ENCODE measurements at regions not wholly inside any gene's neighbourhood (a gene's known extent, or its start where the extent isn't known, plus 50 kb on each side); places are given as distances from the start of the nearest gene placed in this dataset.
A peak's percentile ranks its signal among the peaks of the same experiment; 100 is the strongest.

- DNase-seq (ENCODE audit: low spot score) (no peak), ATAC-seq (ENCODE audit: low read depth) (no peak)
- no peak overlapping the region for H3K4me3 ChIP-seq (ENCODE audit: severe bottlenecking)
- no peak overlapping the region for H3K27ac ChIP-seq (ENCODE audit: poor library complexity, severe bottlenecking)
- H3K9me3 ChIP-seq (ENCODE audit: severe bottlenecking): no peaks in the 10 kb centered on the region
- no peaks in the 10 kb centered on the region for H3K27me3 ChIP-seq (ENCODE audit: insufficient read depth, poor library complexity, severe bottlenecking)
- no peaks in the 10 kb centered on the region for H3K4me1 ChIP-seq (ENCODE audit: insufficient read depth, poor library complexity, severe bottlenecking)
- TF ChIP-seq CTCF (IDR thresholded peaks at IDR 0.05; ENCODE audit: poor library complexity, severe bottlenecking): no peak
- H3K36me3 ChIP-seq (ENCODE audit: low read depth): no peaks in the 10 kb centered on the region
Observed at GRCh38 chr12:93010461-93010860, 81.4 kb upstream of the EEA1 start.

- no peaks in the 10 kb centered on the region for H3K27me3 ChIP-seq (ENCODE audit: insufficient read depth, poor library complexity, severe bottlenecking)
- no peak for TF ChIP-seq CTCF (IDR thresholded peaks at IDR 0.05; ENCODE audit: poor library complexity, severe bottlenecking)
- H3K36me3 ChIP-seq (ENCODE audit: low read depth): no peaks in the 10 kb centered on the region
- no peak overlapping the region for H3K4me3 ChIP-seq (ENCODE audit: severe bottlenecking)
- peaks cover 6% of the 10 kb centered on the region for H3K4me1 ChIP-seq (ENCODE audit: insufficient read depth, poor library complexity, severe bottlenecking)
- no peak overlapping the region for H3K27ac ChIP-seq (ENCODE audit: poor library complexity, severe bottlenecking)
- peak; percentile 38; the same call in 1 of the 3 replicates for ATAC-seq (ENCODE audit: low read depth)
- DNase-seq (ENCODE audit: low spot score): no peak
- no peaks in the 10 kb centered on the region for H3K9me3 ChIP-seq (ENCODE audit: severe bottlenecking)
Observed at GRCh38 chr12:93011100-93011499, 82.0 kb upstream of the EEA1 start.

- TF ChIP-seq CTCF (IDR thresholded peaks at IDR 0.05; ENCODE audit: poor library complexity, severe bottlenecking): no peak
- no peak for DNase-seq (ENCODE audit: low spot score)
- Histone ChIP-seq H3K4me1 (ENCODE audit: insufficient read depth, poor library complexity, severe bottlenecking) (peaks cover 11% of the 10 kb centered on the region), H3K4me3 (ENCODE audit: severe bottlenecking) (no peak overlapping the region), H3K36me3 (ENCODE audit: low read depth) (no peaks in the 10 kb centered on the region), H3K9me3 (ENCODE audit: severe bottlenecking) (no peaks in the 10 kb centered on the region), H3K27me3 (ENCODE audit: insufficient read depth, poor library complexity, severe bottlenecking) (no peaks in the 10 kb centered on the region), H3K27ac (ENCODE audit: poor library complexity, severe bottlenecking) (no peak overlapping the region)
- peak; percentile 10; the same call in 1 of the 3 replicates for ATAC-seq (ENCODE audit: low read depth)
Observed at GRCh38 chr12:93015871-93016751, 87.0 kb upstream of the EEA1 start.

- DNase-seq (ENCODE audit: low spot score): no peak
- Histone ChIP-seq H3K27me3 (ENCODE audit: insufficient read depth, poor library complexity, severe bottlenecking) (no peaks in the 10 kb centered on the region), H3K4me3 (ENCODE audit: severe bottlenecking) (no peak overlapping the region), H3K9me3 (ENCODE audit: severe bottlenecking) (no peaks in the 10 kb centered on the region), H3K27ac (ENCODE audit: poor library complexity, severe bottlenecking) (no peak overlapping the region), H3K4me1 (ENCODE audit: insufficient read depth, poor library complexity, severe bottlenecking) (peaks cover 11% of the 10 kb centered on the region), H3K36me3 (ENCODE audit: low read depth) (no peaks in the 10 kb centered on the region)
- TF ChIP-seq CTCF (IDR thresholded peaks at IDR 0.05; ENCODE audit: poor library complexity, severe bottlenecking): no peak
- no peak for ATAC-seq (ENCODE audit: low read depth)
Observed at GRCh38 chr12:93016752-93017350, 87.8 kb upstream of the EEA1 start.

- no peak for ATAC-seq (ENCODE audit: low read depth)
- Histone ChIP-seq H3K27me3 (ENCODE audit: insufficient read depth, poor library complexity, severe bottlenecking) (no peaks in the 10 kb centered on the region), H3K9me3 (ENCODE audit: severe bottlenecking) (no peaks in the 10 kb centered on the region), H3K4me1 (ENCODE audit: insufficient read depth, poor library complexity, severe bottlenecking) (peaks cover 11% of the 10 kb centered on the region), H3K36me3 (ENCODE audit: low read depth) (no peaks in the 10 kb centered on the region), H3K27ac (ENCODE audit: poor library complexity, severe bottlenecking) (no peak overlapping the region), H3K4me3 (ENCODE audit: severe bottlenecking) (no peak overlapping the region)
- DNase-seq (ENCODE audit: low spot score): no peak
- TF ChIP-seq CTCF (IDR thresholded peaks at IDR 0.05; ENCODE audit: poor library complexity, severe bottlenecking): no peak
Observed at GRCh38 chr12:93018610-93019009, 89.5 kb upstream of the EEA1 start.
